VCaP (cell line): ENCODE measurements at regions not wholly inside any gene's neighbourhood (a gene's known extent, or its start where the extent isn't known, plus 50 kb on each side); places are given as distances from the start of the nearest gene placed in this dataset.

Experiments used
- H3K27ac ChIP-seq: fragments of 450-650 bp; 2 replicates; pipeline ENCODE4 v1.5.1; 2017
- TF ChIP-seq, protein P1 (sequence below): fragments of 450-650 bp; conservative IDR thresholded peaks from 2 replicates; pipeline ENCODE4 v1.5.1; 2017; ENCODE audit warnings: mild to moderate bottlenecking, moderate library complexity

DNA sequence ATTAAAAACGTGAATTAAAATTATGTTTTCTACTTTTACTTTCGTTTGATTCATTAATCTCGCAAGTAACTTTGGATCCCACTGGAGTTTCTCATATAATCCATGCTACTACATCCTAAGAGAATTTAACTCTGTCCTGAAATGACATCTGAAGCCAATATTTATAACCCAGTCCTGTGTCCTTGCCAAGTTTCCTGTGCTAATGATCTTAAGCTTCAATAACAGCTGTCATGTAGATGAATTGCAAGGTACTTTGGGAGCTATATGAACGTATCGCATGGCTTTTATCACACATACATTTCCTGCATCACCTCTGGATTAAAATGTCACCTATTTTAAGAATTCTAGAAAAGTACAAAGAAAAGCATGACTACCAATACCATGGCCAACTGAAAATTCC, 833.8 kb upstream of the CITED2 start:
- TF ChIP-seq, protein P1, sequence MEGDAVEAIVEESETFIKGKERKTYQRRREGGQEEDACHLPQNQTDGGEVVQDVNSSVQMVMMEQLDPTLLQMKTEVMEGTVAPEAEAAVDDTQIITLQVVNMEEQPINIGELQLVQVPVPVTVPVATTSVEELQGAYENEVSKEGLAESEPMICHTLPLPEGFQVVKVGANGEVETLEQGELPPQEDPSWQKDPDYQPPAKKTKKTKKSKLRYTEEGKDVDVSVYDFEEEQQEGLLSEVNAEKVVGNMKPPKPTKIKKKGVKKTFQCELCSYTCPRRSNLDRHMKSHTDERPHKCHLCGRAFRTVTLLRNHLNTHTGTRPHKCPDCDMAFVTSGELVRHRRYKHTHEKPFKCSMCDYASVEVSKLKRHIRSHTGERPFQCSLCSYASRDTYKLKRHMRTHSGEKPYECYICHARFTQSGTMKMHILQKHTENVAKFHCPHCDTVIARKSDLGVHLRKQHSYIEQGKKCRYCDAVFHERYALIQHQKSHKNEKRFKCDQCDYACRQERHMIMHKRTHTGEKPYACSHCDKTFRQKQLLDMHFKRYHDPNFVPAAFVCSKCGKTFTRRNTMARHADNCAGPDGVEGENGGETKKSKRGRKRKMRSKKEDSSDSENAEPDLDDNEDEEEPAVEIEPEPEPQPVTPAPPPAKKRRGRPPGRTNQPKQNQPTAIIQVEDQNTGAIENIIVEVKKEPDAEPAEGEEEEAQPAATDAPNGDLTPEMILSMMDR = no peak
- H3K27ac ChIP-seq = no peak overlapping the region

- TF ChIP-seq, protein P1 = no peak
These were observed 831.5 kb upstream of the CITED2 start for GRCh38 chr6:140205795-140206593.

DNA sequence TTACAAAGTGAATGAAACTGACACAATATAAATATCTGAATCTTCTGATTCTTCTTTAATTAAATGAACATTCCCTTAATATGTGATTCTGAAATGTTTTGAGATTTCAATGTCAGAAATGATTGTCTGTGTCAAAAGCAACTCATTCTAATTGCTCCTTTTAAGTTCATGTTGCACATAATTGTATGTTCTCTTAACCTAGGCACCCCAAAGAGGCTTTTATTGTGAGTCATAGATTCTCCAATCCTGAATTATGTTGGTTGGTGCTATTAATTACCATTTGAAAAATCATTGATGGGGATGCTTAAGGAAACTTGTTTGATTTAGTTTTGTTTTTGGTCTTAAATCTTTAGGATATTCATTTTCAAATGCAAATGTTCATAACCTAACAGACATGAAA, 829.7 kb upstream of the CITED2 start:
- H3K27ac ChIP-seq = no peak overlapping the region
- TF ChIP-seq, protein P1 = no peak

More at GRCh38 chr6:140205795-140206593, 831.5 kb upstream of the CITED2 start:
- no peak overlapping the region for H3K27ac ChIP-seq

DNA sequence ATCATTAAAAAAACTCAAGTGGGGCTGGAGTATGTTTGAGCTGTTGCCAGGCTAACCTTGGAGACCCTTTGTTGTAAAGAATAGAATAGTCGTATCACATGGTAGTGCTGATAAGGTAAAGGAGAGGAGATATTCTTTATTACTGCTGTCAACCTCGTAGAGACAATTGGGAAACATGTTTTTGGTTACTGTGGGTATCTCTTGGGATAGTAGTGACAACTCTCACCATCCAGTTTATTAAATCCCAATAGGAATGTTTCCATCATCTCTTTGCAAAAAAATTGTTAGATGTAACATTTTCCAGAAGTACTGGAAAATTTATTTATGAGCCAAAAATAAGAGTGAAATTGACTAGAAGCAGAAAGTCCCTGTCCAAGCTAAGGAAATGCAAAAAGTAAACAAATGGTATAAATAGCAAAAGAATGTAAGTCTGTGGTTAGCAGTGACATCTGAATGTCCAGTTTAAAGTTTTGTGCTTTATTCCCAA, 829.3 kb upstream of the CITED2 start:
- no peak overlapping the region for H3K27ac ChIP-seq
- TF ChIP-seq, protein P1 = no peak

DNA sequence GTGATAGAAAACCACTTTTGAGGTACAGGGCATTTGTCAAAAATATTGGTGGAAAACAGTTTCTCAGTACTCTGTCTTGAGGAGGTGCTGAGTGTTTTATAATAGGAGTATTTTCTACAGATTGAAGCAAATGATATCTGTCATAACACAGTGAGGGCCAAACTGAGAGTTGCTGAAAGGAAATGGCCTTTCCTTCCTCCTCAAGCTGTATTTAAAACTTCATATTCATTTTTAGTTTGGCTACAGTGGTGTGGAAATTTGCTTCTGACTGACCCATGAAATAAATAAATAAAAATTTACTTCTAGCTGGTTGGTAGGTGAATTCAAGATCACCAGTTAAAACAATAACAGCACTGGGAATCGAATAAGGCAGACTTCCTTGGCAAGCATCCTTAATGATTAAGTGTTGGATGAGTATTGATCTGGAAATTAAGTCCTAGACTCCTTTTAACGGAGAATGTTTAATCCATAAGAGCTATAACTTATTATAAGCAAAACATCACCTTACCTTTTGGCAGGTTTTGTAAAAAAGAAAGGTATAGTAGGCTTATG, 828.6 kb upstream of the CITED2 start:
- TF ChIP-seq, protein P1 = no peak
- H3K27ac ChIP-seq = no peak overlapping the region

DNA sequence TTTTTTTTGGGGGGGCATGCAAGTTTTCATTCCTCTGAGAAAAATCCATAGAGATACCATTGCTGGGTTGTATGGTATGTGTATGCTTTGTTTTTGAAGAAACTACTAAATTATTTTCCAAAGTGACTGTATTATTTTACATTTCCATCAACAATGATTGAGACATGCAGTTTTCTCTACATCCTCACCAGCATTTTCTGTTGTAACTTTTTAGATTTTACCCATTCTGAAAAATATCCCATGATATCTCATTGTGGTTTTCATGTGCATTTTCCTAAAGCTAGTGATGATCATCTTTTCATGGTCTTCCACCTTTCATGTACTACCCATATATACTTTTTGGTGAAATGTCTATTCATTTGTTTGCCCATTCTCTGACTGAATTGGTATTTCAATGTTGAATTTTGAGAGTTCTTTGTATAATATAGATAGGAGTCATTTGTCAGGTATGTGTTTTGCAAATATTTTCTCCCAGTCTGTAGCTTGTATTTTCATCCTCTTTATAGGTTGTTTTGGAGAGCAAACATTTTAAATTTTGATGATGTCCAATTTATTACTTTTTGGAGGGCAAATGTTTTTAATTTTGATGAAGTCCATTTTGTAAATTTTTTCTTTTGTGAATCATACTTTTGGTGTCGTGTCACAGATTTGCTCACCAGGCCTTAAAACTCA, 827.5 kb upstream of the CITED2 start:
- TF ChIP-seq, protein P1 = no peak
- no peak overlapping the region for H3K27ac ChIP-seq

DNA sequence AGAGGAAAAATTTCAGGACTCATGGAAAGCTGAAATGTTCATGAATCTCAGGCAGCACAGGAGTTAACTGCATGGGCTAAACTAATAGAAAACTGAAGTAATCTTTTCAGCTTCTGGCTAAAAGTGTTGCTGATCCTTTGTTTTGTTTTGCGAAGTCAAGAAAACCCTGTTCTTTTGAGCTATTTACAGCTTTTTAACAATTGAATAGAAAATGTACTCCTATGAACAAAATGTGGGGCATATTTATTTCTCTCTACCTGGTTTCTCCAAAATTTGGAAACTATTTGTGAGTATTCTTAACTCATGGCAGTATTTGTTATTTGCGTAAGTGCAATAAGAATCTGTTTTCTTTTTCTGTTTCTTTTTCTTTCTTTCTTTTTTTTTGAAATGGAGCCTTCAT, 818.8 kb upstream of the CITED2 start:
- H3K27ac ChIP-seq = no peak overlapping the region
- TF ChIP-seq, protein P1 = no peak
